ENCODE measurements at regions not wholly inside any gene's neighbourhood (a gene's known extent, or its start where the extent isn't known, plus 50 kb on each side); places are given as distances from the start of the nearest gene placed in this dataset.

GRCh38 chr15:39442898-39443297 lies 138.0 kb upstream of the THBS1 start:
- TF ChIP-seq, protein P1, sequence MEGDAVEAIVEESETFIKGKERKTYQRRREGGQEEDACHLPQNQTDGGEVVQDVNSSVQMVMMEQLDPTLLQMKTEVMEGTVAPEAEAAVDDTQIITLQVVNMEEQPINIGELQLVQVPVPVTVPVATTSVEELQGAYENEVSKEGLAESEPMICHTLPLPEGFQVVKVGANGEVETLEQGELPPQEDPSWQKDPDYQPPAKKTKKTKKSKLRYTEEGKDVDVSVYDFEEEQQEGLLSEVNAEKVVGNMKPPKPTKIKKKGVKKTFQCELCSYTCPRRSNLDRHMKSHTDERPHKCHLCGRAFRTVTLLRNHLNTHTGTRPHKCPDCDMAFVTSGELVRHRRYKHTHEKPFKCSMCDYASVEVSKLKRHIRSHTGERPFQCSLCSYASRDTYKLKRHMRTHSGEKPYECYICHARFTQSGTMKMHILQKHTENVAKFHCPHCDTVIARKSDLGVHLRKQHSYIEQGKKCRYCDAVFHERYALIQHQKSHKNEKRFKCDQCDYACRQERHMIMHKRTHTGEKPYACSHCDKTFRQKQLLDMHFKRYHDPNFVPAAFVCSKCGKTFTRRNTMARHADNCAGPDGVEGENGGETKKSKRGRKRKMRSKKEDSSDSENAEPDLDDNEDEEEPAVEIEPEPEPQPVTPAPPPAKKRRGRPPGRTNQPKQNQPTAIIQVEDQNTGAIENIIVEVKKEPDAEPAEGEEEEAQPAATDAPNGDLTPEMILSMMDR (IDR thresholded peaks at IDR 0.05), result no peak
- TF ChIP-seq CHD2 (IDR thresholded peaks at IDR 0.05; ENCODE audit: low read length, partially characterized antibody) (no peak), NRF1 (IDR thresholded peaks at IDR 0.05; ENCODE audit: low read depth, low read length) (no peak), POLR2AphosphoS5 (IDR thresholded peaks at IDR 0.05; ENCODE audit: low read depth, low read length) (no peak), TCF12 (IDR thresholded peaks at IDR 0.05) (no peak), RCOR1 (IDR thresholded peaks at IDR 0.05; ENCODE audit: low read length) (no peak), RAD21 (IDR thresholded peaks at IDR 0.05; ENCODE audit: low read length) (no peak), YY1 (IDR thresholded peaks at IDR 0.05; ENCODE audit: low read depth) (no peak), SMC3 (IDR thresholded peaks at IDR 0.05; ENCODE audit: low read depth, low read length) (no peak), REST (IDR thresholded peaks at IDR 0.05; ENCODE audit: low read depth, low read length) (no peak), EZH2phosphoT487 (IDR thresholded peaks at IDR 0.05; ENCODE audit: borderline replicate concordance, low read depth) (no peak), TEAD4 (IDR thresholded peaks at IDR 0.05; ENCODE audit: borderline replicate concordance, insufficient read depth) (no peak), MXI1 (IDR thresholded peaks at IDR 0.05; ENCODE audit: low read depth, low read length) (no peak)
- TF ChIP-seq, protein P2, sequence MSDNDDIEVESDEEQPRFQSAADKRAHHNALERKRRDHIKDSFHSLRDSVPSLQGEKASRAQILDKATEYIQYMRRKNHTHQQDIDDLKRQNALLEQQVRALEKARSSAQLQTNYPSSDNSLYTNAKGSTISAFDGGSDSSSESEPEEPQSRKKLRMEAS (IDR thresholded peaks at IDR 0.05; ENCODE audit: low read depth), result no peak

Data from SK-N-SH (cell line).